ENCODE measurements at regions not wholly inside any gene's neighbourhood (a gene's known extent, or its start where the extent isn't known, plus 50 kb on each side); places are given as distances from the start of the nearest gene placed in this dataset.

DNA sequence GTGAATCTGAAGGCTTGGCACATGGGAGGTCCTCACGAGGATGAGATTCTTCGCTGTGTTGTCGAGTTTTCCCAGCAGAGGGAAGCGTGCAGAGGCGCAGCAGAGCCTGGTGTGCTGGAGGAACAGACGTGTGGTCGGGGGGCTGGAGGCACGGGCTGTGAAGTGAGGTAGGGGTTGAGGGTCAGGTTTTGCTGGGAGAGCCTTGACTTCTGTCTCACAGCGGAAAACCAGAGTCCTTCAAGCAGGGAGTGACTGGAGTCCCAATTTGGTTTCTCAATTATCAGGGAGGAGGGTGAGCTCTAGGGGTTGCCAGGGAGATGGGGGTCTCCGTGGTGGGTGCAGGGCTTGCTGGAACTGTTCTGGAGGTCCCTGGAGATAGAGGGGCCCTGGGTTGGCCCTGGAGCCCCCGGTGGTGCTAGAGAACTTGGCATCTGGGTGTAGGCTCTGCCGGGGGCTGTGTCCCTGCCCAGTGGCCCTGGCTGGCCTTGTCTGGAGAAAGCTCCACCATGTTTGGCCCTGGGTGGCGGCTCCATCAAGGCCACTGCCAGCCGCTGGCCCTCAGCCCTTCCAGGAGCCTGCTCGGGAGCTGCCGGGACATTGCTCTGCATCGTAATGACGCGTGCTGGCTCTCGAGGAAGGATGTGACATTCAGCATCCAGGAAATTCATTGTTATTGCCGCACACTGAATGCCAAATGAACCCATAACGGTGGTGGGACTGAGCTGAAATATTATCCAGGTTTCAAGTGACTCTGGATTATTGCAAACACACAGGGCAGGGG is 215.7 kb downstream of the KIF26A start:
- no peaks in the 10 kb centered on the region for H3K9me3 ChIP-seq
- POLR2A ChIA-PET, result no interaction called here
- H3K27me3 ChIP-seq (replicated peaks in 1 of 2; ENCODE audit: control insufficient read depth in 2 of 2, extremely low read depth in 1 of 2, insufficient read depth in 2 of 2, low read length in 1 of 2), result peaks cover 0 to 39% of the 10 kb centered on the region in 2 experiments
- Mint-ChIP-seq H3K27me3 (peaks cover 0 to 3% of the 10 kb centered on the region in 2 donors), H3K27ac (no peak overlapping the region), H3K4me1 (peaks cover 0 to 2% (median 2%) of the 10 kb centered on the region in 3 donors), H3K36me3 (no peaks in the 10 kb centered on the region), H3K9me3 (peaks cover 0 to 6% (median 0%) of the 10 kb centered on the region in 3 donors), H3K4me3 (no peak overlapping the region)
- CTCF ChIA-PET, result interaction anchor here in 1 of 2 donors (0.6 kb wide), 1 partner anchor 41 kb away, joined by 3 read pairs; no protein-coding TSS in a partner anchor
- H3K36me3 ChIP-seq (ENCODE audit: control insufficient read depth in 2 of 2, extremely low read depth in 1 of 2, insufficient read depth in 1 of 2, low read length in 1 of 2), result no peaks in the 10 kb centered on the region
- H3K4me3 ChIP-seq (ENCODE audit: control insufficient read depth in 1 of 2, extremely low read depth in 1 of 2, low read length in 1 of 2), result no peak overlapping the region
- 60% methylated on average over 22 of the region's 22 CpGs for WGBS (ENCODE audit: insufficient coverage)
- ATAC-seq (replicated peaks in 1 of 4) (no peak), DNase-seq (peak in 2 of 35 experiments; percentile 8 to 18)
- H3K27ac ChIP-seq (ENCODE audit: low read length), result no peak overlapping the region
- peaks cover 0 to 5% of the 10 kb centered on the region in 2 experiments for H3K4me1 ChIP-seq (ENCODE audit: control insufficient read depth in 1 of 2, extremely low read depth in 1 of 2, insufficient read depth in 2 of 2, low read length in 2 of 2)

DNA sequence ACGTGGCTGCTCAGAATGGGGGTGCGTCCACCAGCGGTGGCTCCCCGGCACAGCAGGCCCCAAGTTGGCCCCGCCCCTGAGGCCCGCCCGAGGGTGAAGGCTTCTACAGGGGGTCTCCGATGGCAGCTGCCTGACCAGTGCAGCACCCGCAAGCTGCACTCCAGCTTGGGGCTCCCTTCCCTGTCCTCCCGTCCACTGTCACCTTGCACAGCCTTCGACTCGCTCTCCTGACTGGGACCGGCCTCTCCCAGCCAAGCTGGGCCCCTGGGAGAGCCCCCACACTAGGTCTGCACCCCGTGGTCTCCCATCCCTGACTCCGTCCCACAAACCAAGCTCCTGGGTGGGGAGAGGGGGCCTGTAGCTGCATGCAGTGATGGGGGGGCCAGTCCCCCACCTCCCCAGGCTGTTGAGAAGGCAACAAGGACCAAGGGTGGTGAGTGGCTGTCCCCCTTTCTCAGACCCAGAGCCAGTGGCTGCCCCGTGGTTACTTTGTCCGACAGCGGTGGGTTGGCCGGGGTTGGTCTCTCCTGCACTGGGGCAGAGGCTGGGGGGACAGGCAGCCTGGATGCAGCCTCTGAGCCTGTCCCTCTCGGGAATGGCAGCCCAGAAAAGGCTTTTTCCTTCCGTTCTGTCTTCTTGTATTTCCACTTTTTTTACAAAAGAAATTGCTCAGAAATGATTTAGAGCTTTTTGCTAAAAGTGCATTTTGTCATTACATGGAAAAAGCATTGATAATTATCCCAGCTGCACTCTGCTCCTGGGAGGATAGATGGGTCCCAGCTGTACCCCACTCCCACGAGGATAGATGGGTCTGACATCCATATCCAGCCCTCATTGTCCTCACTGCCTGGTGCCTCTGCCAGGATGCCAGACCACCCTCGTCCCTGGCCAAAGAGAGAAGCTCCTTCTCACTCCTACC is 217.0 kb downstream of the KIF26A start:
- H3K4me1 ChIP-seq (ENCODE audit: control insufficient read depth in 1 of 2, extremely low read depth in 1 of 2, insufficient read depth in 2 of 2, low read length in 2 of 2), result peaks cover 0 to 5% of the 10 kb centered on the region in 2 experiments
- POLR2A ChIA-PET, result no interaction called here
- H3K27ac Mint-ChIP-seq, result no peak overlapping the region
- CTCF ChIA-PET, result no interaction called here
- no peak overlapping the region for H3K27ac ChIP-seq (ENCODE audit: low read length)
- peaks cover 0 to 2% (median 2%) of the 10 kb centered on the region in 3 donors for H3K4me1 Mint-ChIP-seq
- no peaks in the 10 kb centered on the region for H3K36me3 Mint-ChIP-seq
- peaks cover 0 to 3% of the 10 kb centered on the region in 2 donors for H3K27me3 Mint-ChIP-seq
- H3K27me3 ChIP-seq (replicated peaks in 1 of 2; ENCODE audit: control insufficient read depth in 2 of 2, extremely low read depth in 1 of 2, insufficient read depth in 2 of 2, low read length in 1 of 2), result peaks cover 0 to 39% of the 10 kb centered on the region in 2 experiments
- 89% methylated on average over 19 of the region's 23 CpGs for WGBS (ENCODE audit: insufficient coverage)
- no peaks in the 10 kb centered on the region for H3K36me3 ChIP-seq (ENCODE audit: control insufficient read depth in 2 of 2, extremely low read depth in 1 of 2, insufficient read depth in 1 of 2, low read length in 1 of 2)
- peak in 1 of 35 experiments; percentile 14 for DNase-seq
- peaks cover 0 to 6% (median 0%) of the 10 kb centered on the region in 3 donors for H3K9me3 Mint-ChIP-seq
- ATAC-seq (replicated peaks in 1 of 4), result no peak
- no peak overlapping the region for H3K4me3 ChIP-seq (ENCODE audit: control insufficient read depth in 1 of 2, extremely low read depth in 1 of 2, low read length in 1 of 2)
- no peak overlapping the region for H3K4me3 Mint-ChIP-seq
- H3K9me3 ChIP-seq, result no peaks in the 10 kb centered on the region

GRCh38 chr14:104356020-104356737 is 217.8 kb downstream of the KIF26A start:
- H3K4me3 ChIP-seq (ENCODE audit: control insufficient read depth in 1 of 2, extremely low read depth in 1 of 2, low read length in 1 of 2), result no peak overlapping the region
- no peak overlapping the region for H3K4me3 Mint-ChIP-seq
- DNase-seq (peak in 1 of 35 experiments; percentile 18), ATAC-seq (replicated peaks in 1 of 4) (no peak)
- peaks cover 0 to 3% of the 10 kb centered on the region in 2 donors for H3K27me3 Mint-ChIP-seq
- POLR2A ChIA-PET, result no interaction called here
- H3K27me3 ChIP-seq (replicated peaks in 1 of 2; ENCODE audit: control insufficient read depth in 2 of 2, extremely low read depth in 1 of 2, insufficient read depth in 2 of 2, low read length in 1 of 2), result peaks cover 0 to 39% of the 10 kb centered on the region in 2 experiments
- WGBS (ENCODE audit: insufficient coverage), result 80% methylated on average over 12 of the region's 16 CpGs
- CTCF ChIA-PET, result no interaction called here
- no peak overlapping the region for H3K27ac ChIP-seq (ENCODE audit: low read length)
- H3K36me3 ChIP-seq (ENCODE audit: control insufficient read depth in 2 of 2, extremely low read depth in 1 of 2, insufficient read depth in 1 of 2, low read length in 1 of 2), result no peaks in the 10 kb centered on the region
- no peaks in the 10 kb centered on the region for H3K9me3 ChIP-seq
- peaks cover 0 to 2% (median 2%) of the 10 kb centered on the region in 3 donors for H3K4me1 Mint-ChIP-seq
- H3K27ac Mint-ChIP-seq, result no peak overlapping the region
- no peaks in the 10 kb centered on the region for H3K36me3 Mint-ChIP-seq
- H3K9me3 Mint-ChIP-seq, result peaks cover 0 to 6% (median 0%) of the 10 kb centered on the region in 3 donors
- peaks cover 0 to 5% of the 10 kb centered on the region in 2 experiments for H3K4me1 ChIP-seq (ENCODE audit: control insufficient read depth in 1 of 2, extremely low read depth in 1 of 2, insufficient read depth in 2 of 2, low read length in 2 of 2)

DNA sequence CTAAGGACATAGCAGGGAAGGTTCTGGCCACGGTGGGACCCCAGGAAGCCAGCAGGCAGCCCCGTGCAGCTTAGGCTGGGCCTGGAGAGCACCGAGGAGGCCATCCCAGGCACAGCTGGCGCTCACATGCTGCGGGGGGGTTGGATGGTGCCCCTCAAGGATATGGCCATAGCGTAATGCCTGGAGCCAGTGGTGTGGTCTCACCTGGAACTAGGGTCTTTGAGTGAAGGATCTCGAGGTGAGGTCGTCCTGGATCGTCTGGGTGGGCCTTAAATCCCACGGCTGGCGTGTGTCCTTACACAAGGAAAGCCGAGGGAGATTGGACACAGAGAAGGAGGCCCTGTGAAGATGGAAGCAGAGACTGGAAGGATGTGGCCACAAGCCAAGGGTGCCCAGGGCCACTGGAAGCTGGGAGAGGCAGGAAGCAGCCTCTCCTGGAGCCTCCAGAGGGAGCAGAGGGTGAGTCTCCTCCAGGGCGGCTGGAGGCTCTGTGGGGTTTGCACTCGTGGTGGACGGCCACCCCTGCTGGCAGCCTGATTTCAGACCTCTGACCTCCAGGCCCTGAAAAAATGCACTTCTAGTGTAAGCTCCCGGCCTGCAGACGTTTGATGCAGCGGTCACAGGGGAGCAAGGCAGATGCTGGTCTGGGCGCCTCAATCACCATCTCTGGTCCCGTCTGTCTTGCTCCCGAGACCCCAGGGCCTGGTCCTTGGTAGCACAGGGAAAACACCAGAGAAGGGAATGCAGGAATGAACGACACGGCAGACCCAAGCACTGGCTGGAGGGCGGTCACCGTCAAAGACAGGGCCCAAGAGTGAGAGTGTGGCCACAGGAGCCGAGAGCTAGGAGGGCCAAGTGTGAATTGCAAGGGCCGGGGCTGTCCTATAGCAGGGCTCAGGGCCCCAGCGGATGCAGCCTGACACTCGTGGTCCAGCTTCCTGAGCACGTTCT is 218.6 kb downstream of the KIF26A start:
- Mint-ChIP-seq H3K36me3 (no peaks in the 10 kb centered on the region), H3K27ac (no peak overlapping the region), H3K4me3 (no peak overlapping the region), H3K4me1 (peaks cover 0 to 2% (median 2%) of the 10 kb centered on the region in 3 donors), H3K9me3 (peaks cover 0 to 4% (median 0%) of the 10 kb centered on the region in 3 donors), H3K27me3 (peaks cover 0 to 3% of the 10 kb centered on the region in 2 donors)
- 88% methylated on average over 27 of the region's 30 CpGs for WGBS (ENCODE audit: insufficient coverage)
- Histone ChIP-seq H3K27me3 (replicated peaks in 1 of 2; ENCODE audit: control insufficient read depth in 2 of 2, extremely low read depth in 1 of 2, insufficient read depth in 2 of 2, low read length in 1 of 2) (peaks cover 0 to 39% of the 10 kb centered on the region in 2 experiments), H3K4me1 (ENCODE audit: control insufficient read depth in 1 of 2, extremely low read depth in 1 of 2, insufficient read depth in 2 of 2, low read length in 2 of 2) (peaks cover 0 to 5% of the 10 kb centered on the region in 2 experiments), H3K9me3 (no peaks in the 10 kb centered on the region), H3K27ac (ENCODE audit: low read length) (no peak overlapping the region), H3K36me3 (ENCODE audit: control insufficient read depth in 2 of 2, extremely low read depth in 1 of 2, insufficient read depth in 1 of 2, low read length in 1 of 2) (no peaks in the 10 kb centered on the region), H3K4me3 (ENCODE audit: control insufficient read depth in 1 of 2, extremely low read depth in 1 of 2, low read length in 1 of 2) (no peak overlapping the region)
- no peak for ATAC-seq (replicated peaks in 1 of 4)
- ChIA-PET CTCF (no interaction called here), POLR2A (no interaction called here)
- DNase-seq, result peak in 1 of 35 experiments; percentile 17

- no peaks in the 10 kb centered on the region for H3K36me3 Mint-ChIP-seq
- WGBS (ENCODE audit: insufficient coverage), result 76% methylated on average over 29 of the region's 33 CpGs
- peak in 1 of 35 experiments; percentile 11 for DNase-seq
- ChIA-PET CTCF (no interaction called here), POLR2A (no interaction called here)
- no peak overlapping the region for H3K27ac Mint-ChIP-seq
- H3K36me3 ChIP-seq (ENCODE audit: control insufficient read depth in 2 of 2, extremely low read depth in 1 of 2, insufficient read depth in 1 of 2, low read length in 1 of 2), result no peaks in the 10 kb centered on the region
- no peaks in the 10 kb centered on the region for H3K9me3 Mint-ChIP-seq
- peaks cover 0 to 2% (median 2%) of the 10 kb centered on the region in 3 donors for H3K4me1 Mint-ChIP-seq
- no peak overlapping the region for H3K4me3 Mint-ChIP-seq
- peaks cover 0 to 46% of the 10 kb centered on the region in 2 experiments for H3K27me3 ChIP-seq (replicated peaks in 1 of 2; ENCODE audit: control insufficient read depth in 2 of 2, extremely low read depth in 1 of 2, insufficient read depth in 2 of 2, low read length in 1 of 2)
- no peak overlapping the region for H3K27ac ChIP-seq (ENCODE audit: low read length)
- H3K4me1 ChIP-seq (ENCODE audit: control insufficient read depth in 1 of 2, extremely low read depth in 1 of 2, insufficient read depth in 2 of 2, low read length in 2 of 2), result peaks cover 0 to 5% of the 10 kb centered on the region in 2 experiments
- no peaks in the 10 kb centered on the region for H3K9me3 ChIP-seq
- H3K27me3 Mint-ChIP-seq, result peaks cover 0 to 3% of the 10 kb centered on the region in 2 donors
- H3K4me3 ChIP-seq (ENCODE audit: control insufficient read depth in 1 of 2, extremely low read depth in 1 of 2, low read length in 1 of 2), result no peak overlapping the region
- no peak for ATAC-seq (replicated peaks in 1 of 4)
These were observed 219.5 kb downstream of the KIF26A start for GRCh38 chr14:104357689-104358527.
